ENCODE measurements at regions not wholly inside any gene's neighbourhood (a gene's known extent, or its start where the extent isn't known, plus 50 kb on each side); places are given as distances from the start of the nearest gene placed in this dataset.

- no peak for TF ChIP-seq RBM34 (IDR thresholded peaks at IDR 0.05; ENCODE audit: borderline replicate concordance, insufficient read depth, low read length)
- no peak for TF ChIP-seq ATF7 (IDR thresholded peaks at IDR 0.05)
- TF ChIP-seq HBP1 (CRISPR knock-in tag; IDR thresholded peaks at IDR 0.05): no peak
- no peak for TF ChIP-seq SPI1 (IDR thresholded peaks at IDR 0.05; ENCODE audit: borderline replicate concordance, low read depth, low read length)
- no peak for TF ChIP-seq ETV6 (IDR thresholded peaks at IDR 0.05; ENCODE audit: borderline replicate concordance in 1 of 2, low read depth in 2 of 2, low read length in 1 of 2)
- no peak for TF ChIP-seq ETV6 (CRISPR knock-in tag; IDR thresholded peaks at IDR 0.05; ENCODE audit: borderline replicate concordance)
- TF ChIP-seq ZNF24 (IDR thresholded peaks at IDR 0.05): no peak
- TF ChIP-seq ZBTB8A (IDR thresholded peaks at IDR 0.05; ENCODE audit: partially characterized antibody): no peak
- no peak for TF ChIP-seq KLF13 (tag; IDR thresholded peaks at IDR 0.05; ENCODE audit: borderline replicate concordance, low read depth)
- no peak for TF ChIP-seq HOXB6 (CRISPR knock-in tag; IDR thresholded peaks at IDR 0.05; ENCODE audit: borderline replicate concordance)
- no peak for TF ChIP-seq COPS2 (conservative IDR thresholded peaks at IDR 0.05)
- TF ChIP-seq STAT5A (IDR thresholded peaks at IDR 0.05; ENCODE audit: borderline replicate concordance, low read length): no peak
- no peak for TF ChIP-seq HMG20B (CRISPR knock-in tag; IDR thresholded peaks at IDR 0.05)
- Histone ChIP-seq H4K20me1 (replicated peaks; ENCODE audit: control insufficient read depth, insufficient read depth, low read length) (no peaks in the 10 kb centered on the region), H3K9ac (ENCODE audit: insufficient read depth in 1 of 2, low read depth in 2 of 2, low read length in 2 of 2) (no peak overlapping the region), H3K79me2 (ENCODE audit: control insufficient read depth, insufficient read depth, low read length) (no peaks in the 10 kb centered on the region), H3K36me3 (ENCODE audit: control insufficient read depth, insufficient read depth, low read length) (no peaks in the 10 kb centered on the region), H3K4me2 (ENCODE audit: insufficient read depth, low read length) (no peak overlapping the region), H3K4me1 (replicated peaks in 1 of 2; ENCODE audit: control insufficient read depth in 2 of 2, insufficient read depth in 2 of 2, low read length in 2 of 2) (no peaks in the 10 kb centered on the region), H3K27me3 (ENCODE audit: control insufficient read depth in 2 of 2, insufficient read depth in 2 of 2, low read length in 2 of 2) (peaks cover 0 to 2% of the 10 kb centered on the region in 2 experiments; a peak in 1 of 5 replicates), H3K9me3 (replicated peaks; ENCODE audit: control insufficient read depth, insufficient read depth, low read depth, low read length) (no peaks in the 10 kb centered on the region), H3K27ac (ENCODE audit: extremely low read depth, low read depth, low read length) (no peak overlapping the region), H3K4me3 (no peak overlapping the region), H3K9me1 (ENCODE audit: control insufficient read depth, insufficient read depth, low read length) (no peaks in the 10 kb centered on the region), H2AFZ (ENCODE audit: low read depth, low read length) (no peak overlapping the region)
- DNase-seq (ENCODE audit: extremely low read depth in 1 of 4, low spot score in 3 of 4) (no peak), ATAC-seq (no peak), FAIRE-seq (no peak)
- POLR2A ChIA-PET: no interaction called here
- intact Hi-C loops (cut with micrococcal nuclease) (no loop called here), in situ Hi-C loops (cut with MboI) (no loop called here)
- no TSS peak for BruUV-seq (replicated peaks)
- 5% methylated on average over 6 of the region's 6 CpGs for WGBS (ENCODE audit: insufficient coverage, low coverage, missing lambda C conversion rate)
- CTCF ChIA-PET (ENCODE audit: low intra/inter-chr PET ratio): no interaction called here
Measured at GRCh38 chr16:26672206-26672605, 394.5 kb upstream of the C16orf82 start.
